Activated CD8-positive, alpha-beta memory T cell treated with anti-CD3 and anti-CD28 coated beads for 48 hours (primary cell): ENCODE measurements at regions not wholly inside any gene's neighbourhood (a gene's known extent, or its start where the extent isn't known, plus 50 kb on each side); places are given as distances from the start of the nearest gene placed in this dataset.
"Not testable (repeated sequence)": the region's sequence is repeated elsewhere in the genome, so short reads cannot be mapped to it uniquely, and the experiment has no call there.

Experiments
- DNase-seq, 3 experiments: peaks; one replicate each; pipeline ENCODE4 v3.0.0-alpha.2; 2020; ENCODE audit warnings: low read depth in 2 of 3, low spot score in 2 of 3

DNA sequence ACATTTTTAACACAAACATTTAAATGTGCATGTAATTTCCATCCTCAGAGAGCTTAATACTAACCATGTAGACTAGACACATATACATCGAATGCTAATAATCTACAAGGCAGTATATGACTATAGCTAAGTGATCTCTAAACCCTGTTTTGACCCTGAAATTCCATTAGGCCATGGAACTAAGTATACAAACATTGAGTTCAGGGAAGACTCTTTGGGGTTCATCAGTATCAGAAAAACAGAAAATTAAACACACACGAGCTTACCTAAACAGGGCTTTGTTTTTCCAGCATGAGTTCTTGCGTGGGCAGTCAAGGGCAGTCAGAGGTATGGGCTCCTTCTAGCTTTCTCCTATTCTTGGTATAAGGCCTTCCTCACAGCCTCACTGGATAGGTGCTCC lies 106.0 kb upstream of the COPS8 start:
- no peak for DNase-seq

DNA sequence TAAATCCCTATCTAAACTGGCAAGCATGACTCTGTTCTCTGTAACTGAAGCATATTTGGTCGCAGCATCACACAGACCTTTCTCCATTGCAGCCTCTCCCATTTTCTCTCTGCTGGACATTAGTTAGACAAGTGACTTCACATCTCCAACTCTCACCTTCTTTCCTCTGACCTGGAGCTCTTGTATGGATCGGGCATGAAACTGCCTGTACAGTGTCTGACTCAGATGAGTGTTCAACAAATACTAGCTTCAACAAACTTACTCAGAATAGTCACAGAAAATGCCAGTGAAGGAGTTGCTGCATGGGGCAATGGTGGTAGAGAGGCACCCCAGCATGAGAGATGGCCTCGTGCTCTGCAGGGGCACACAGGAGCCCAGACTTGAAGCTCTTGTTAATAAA lies 104.7 kb upstream of the COPS8 start:
- DNase-seq: no peak

DNA sequence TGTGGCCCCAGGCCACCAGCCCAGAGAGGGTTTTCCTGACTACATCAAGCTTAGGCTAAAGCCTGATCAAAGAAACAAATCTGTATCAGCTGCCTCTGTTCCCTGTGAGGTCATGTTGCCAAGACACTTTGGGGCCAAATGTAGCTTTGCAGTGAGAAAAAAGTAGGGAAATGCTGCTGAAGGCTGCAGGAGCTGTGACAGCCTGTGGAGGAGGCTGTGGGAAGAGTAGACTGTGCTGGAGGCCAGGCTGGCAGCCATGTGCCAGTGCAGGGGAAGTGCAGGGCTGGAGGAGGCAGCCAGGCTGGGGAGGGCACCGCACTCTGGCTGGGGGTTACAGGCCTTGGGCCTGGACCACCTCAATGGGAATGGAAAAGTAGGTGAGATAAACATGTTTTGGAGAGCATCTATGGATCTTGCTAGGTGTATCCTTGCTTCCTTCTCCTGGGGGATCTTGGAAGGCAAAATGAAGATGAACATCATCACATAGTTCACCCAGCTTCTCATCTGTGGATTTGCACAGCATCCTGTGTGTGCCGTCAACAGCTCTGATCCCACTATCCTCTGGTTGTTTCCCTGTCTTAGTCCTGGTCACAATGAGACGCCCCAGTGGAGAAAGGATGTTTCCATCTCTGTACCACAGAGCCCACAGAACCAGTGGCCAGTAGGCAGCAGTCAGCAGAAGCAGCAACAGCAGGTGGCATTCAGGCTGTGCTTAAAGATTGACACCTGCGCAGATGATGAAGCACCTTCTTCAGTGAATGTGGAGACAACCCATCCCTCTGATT lies 103.8 kb upstream of the COPS8 start:
- DNase-seq: no peak

DNA sequence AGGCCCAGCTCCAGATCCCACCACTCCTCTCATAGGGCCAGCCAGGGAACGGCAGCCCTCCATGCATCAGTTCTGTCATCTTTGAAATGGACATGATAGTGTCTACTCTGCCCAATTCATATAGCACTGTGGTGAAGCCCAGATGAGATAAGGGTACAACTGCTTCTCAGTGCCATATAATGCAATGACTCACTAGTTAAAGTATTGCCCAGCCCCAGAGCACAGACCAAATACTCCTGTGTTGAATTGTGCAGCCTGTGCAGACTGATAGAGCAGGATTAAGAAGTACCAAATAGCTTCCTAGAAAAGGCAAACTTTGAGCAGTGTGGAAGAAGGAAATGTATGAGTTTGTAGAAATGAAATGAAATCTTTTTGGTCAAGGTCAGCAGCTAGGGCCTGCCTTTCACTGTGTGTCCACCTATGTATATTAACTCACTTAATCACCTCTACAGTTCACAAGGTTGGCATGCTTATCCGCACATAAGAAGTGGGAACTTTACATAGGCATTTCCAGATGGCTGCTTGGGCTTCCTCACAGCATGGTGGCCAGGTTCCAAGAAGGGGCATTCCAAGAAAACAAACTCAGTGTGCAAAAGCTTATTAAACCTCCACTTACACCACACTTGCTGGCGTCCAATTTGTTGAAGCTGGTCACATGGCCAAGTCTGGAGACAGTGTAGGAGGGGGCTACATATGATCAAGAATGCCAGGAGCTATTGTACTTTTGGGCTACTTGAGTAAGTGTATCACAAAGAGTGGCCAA lies 102.8 kb upstream of the COPS8 start:
- no peak for DNase-seq

DNA sequence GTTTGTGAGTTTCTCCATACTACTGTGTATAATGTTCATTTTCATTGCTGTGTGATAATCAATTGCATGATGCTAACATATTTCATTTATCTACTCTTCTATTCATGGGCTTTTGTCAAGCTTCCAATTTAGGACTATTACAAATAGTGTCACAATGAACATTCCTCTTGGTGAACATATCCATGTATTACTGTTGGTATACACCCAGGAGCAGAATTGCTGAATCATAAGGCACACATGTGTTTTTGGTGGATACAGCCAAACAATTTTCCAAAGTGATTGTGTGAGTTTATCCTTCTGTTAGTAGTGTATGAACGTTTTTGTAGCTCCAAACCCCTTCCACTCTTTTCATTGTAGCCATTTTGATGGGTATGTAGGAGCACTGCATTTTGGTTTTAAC lies 101.6 kb upstream of the COPS8 start:
- DNase-seq: no peak

DNA sequence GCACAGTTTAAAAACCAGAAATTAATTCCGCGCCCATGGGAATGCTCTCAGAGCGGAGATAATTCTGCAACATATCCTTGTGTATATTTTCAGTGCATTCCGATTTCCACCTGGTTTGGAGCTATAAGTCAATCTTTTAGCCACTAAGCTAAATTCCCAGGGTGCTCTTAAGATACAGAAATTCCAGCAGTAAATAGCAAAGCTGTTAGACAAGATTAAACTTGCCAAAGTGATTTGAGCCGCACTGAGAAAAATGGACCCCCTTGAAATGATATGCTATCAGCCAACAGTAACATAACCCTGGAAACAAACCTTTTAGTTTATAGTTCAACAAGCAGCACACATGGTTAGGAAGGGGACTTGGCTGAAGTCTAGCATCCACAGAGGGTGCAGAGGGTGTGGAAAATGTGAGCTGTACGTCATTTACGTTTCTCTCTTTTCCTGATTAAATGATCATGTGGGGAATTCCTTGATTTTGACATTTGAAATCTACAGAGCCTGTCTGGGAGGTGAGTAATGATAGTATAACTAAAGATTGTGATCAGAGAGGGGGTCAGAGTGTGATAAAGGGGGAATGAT lies 99.8 kb upstream of the COPS8 start:
- no peak for DNase-seq

DNA sequence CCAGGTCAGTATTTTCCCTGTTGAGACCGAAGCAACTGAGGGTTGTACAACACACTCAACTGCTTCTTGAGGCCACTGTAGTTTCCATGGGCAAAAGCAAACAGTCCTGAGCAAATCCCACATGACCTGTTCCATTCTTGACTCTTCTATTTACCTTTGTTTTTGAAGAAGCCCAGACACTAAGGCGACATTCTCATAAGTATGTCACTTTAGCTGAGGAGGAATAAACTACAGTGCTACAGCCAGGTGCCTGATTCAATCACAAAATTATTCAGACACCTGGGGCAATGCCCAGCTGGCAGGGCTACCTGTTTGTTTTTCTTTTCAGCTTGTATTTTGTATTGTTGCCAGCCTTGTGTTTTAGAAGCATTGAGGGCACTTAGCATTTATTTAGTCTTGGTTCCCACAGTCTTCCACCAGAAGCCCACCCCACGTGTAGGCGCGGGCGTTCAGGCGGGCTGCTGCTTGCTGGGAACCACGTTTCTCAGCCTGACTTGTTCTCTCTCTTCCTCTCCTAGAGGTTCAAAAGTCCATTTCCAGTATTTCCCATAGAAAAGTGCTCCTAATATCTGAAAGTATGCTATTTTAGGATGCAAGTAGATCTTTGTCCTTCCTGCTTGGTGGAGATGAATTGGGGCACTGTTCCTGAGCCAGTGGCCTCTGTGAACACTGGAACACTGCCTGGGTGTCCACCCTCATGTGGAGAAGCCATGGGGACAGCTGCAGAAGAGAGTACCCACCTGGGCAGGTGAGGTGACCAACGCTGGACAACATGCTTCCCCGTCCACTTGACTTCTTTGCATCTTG lies 99.0 kb upstream of the COPS8 start:
- no peak for DNase-seq

DNA sequence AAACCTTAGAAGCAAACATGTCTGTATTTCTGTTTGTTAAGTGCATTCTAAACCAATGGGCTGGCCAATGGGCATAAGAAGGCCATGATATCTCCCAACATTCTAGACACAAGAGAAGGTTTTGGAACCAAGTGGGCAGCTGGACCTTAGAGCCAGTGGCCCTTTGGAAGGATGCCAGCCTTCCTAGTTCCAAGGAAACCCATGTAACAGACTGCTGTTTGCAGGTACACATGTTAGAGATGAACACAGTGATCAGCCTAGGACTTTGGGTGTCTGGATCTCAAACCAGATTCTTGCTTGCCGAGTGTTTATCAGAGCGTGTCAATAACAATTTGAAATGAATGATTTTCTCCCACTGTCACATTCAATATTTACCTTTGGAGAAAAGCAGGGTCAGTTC lies 97.5 kb upstream of the COPS8 start:
- DNase-seq: no peak

DNA sequence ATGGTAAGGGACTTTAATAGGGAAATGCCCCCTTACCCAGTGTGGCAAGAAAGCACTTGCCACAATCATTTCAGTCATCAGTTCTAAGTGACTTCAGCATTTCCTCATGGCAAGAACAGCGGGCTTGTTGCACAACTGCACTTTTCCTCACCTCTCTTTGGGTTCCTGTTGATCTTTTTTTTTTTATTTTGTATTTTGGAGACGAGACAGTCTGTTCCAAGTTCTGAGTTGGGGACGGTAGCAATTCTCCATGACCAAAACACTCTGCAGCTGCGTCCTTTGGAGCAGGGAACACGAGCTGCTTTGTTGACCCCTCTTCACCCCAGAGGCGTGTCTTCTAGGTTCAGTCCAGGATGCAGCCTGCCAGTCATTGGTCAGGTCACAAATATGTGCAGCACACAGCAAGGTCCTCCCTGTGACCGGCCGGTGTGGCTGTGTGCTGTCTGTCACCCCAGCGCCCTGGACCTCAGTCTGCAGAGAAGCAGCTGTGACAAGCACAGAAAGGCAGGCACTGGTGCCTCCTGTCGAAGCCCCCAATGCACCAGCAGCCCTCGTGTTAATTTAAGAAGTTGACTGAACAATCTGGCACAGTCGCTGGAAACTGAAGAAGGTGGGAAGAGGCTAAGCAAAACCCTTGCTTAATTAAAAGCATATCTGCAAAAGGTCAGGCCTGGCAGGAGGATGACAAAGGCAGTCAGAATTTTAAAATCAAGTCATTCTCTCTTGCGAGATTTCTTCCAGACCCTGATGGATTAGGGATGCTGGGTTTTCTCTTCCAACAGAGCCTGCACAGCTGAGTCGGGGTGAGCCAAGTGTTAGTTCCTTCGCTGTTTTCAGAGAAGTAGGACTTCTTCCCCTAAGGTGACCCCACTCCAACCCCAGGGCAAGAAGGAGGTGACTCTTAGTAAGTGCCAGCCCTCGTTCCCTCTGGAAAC lies 96.7 kb upstream of the COPS8 start:
- no peak for DNase-seq

DNA sequence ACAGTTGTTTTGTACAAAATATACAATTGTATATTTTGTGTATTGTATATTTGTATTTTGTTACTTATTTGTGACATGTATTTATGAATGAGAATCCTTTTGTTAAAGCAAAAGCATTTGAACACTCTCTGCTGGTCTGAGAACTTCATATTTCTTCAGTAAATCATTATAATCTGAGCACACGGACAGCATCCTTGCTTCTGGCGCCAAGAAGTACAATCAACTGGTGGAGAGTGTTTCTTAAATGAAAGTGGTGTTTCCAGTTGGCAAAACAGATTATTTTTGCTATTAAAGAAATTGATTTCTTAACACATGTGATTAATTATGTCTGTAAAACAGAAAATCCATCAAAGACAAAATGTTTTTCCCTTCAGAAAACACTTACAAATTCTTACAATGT lies 95.1 kb upstream of the COPS8 start:
- no peak for DNase-seq

DNA sequence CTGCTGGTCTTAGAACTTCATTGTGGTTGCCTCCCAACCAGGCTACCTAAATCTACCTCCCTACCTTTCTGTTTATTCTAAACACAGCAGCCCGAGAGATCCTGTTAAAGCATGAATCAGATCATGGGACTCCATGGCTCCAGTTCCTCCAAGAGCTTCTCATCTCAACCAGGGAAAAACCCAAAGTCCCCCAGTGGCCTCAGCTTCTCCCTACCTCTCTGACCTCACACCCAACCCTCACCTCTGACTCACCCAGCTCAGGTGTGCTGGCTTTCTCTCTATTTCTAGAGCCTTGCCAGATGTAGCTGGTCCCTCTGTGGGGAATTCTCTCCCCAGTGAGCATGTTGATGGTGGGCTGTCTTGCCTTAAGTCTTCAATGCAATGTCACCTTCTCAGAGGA lies 93.8 kb upstream of the COPS8 start:
- DNase-seq: no peak

DNA sequence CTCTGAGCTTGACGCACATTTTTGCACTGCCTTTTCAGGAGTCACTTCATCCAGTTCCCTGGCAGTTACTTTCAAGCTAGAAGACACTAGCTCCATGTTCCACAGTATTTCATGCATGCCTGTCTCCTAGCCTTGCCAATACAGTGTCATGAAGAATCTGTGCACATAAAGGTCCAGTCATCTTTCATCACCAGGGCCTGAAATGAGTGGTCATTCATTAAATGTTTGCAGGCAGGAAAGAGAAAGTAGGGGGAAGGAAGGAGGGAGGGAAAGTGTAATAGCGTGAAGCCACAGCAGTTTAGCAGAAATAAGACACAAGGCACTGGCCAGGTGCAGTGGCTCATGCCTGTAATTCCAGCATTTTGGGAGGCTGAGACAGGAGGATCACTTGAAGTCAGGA lies 92.4 kb upstream of the COPS8 start:
- no peak for DNase-seq

DNA sequence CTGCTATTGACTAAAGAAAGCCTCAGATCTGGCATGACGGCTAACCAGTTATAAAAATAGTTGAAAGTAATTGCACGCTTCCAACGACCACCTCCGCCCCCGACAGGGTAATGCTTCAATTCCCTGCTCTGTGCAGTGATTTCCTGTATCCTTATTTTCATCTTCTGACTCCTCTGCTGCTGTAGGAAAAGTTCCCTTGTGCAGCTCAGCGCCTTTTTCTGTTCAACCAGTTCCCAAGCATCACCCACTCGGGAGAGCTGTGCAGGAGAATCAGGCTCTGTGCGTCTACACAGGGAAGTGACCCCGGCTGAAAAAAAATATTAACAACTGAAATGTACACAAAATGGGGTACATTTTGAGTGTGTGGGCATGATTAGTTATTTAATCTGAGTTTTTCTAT lies 91.3 kb upstream of the COPS8 start:
- DNase-seq: no peak

DNA sequence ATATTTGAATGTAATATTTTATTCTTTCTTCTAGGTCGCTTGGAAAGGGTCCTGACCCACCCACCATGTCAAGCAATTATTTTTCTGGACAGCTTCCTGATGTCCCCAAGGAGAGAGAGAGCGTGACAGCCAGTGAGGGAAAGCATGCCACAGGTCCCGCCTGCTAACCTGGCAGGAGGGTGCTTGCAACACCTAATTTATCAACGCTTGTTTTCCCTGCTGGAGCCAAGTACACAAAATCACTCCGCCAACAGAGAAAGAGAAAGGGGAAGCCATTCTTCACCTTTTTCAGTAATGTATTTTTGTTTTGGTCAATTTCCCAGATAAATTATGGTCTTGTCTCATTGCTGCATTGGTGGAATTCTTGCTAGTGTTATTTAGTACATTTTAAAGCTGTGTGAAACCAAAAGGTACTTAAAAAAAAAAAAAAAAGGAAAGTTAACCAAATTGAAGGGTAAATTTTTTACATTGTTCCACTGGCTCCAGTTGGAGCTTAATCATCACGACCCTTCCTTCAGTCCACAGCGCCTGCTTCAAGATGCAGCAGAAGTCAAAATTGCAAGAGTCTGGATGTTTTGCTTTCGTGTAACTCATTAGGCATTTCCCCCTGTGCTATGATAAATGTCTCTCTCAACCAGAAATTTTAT lies 88.5 kb upstream of the COPS8 start:
- DNase-seq: no peak

DNA sequence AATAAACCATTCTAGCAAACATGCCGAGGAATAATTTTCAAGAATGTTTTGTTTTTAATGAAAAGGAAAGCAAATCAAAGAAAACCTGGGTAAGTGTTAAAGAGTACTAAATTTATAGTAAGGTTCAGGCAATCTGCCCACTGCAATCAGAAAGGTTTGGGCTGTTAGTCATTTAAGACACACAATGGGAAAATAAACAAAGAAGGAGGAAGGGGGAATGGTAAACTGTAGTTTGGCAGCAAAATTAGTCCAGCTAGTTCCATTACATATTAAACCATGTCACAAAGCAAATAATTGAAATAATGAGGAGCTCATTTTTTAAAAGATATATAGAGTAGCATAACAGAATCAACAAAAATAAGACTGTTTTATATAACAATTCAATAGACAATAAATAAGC lies 87.5 kb upstream of the COPS8 start:
- no peak for DNase-seq

DNA sequence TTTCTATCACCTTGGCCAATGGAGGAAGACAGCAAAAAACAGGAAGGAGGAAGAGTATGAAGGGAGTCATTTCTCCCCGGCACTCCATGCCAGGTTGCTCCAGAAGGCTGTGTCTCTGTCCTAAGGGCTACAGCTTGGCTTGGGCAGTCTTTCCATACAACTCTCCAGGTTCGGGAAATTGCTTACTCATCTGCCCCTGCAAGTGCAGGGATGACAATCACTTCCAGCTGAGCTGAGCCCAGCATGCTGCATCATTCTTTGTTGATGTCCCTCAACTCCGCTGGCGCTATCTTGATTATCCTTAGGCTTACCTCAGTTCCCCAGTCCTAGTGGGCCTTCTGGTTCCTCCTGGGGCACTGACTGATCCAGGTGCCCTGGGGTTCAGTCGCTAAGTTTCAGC lies 86.9 kb upstream of the COPS8 start:
- DNase-seq: no peak

DNA sequence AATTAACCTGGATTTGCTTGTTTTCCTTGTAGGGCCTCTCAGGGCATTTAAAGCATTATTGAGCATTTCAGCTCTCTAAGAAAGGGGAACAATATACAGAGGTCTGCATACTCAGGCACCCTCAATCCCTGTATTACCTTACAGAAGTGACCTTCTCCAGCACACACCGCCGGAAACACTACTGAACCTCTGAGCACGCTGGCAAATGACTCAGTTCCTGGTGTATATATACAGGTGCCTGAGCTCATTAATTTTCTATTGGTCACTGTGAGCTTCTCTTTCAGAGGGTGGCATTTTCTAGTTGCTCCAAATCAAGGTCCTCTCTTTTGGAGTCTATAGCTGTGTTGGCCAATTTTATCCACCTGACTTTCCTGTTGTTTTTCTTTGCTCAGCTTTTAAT lies 85.2 kb upstream of the COPS8 start:
- DNase-seq: no peak

DNA sequence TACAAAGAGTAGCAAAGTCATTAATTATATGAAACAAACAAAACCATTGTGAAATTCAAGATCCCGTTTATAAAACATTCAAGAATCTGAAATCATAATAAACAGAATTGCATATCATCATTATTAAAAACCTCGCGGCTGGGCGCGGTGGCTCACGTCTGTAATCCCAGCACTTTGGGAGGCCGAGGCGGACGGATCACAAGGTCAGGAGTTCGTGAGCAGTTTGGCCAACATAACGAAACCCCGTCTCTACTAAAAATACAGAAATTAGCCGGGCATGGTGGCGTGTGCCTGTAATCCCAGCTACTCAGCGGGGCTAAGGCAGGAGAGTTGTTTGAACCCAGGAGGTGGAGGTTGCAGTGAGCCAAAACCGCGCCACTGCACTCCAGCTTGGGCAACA lies 80.3 kb upstream of the COPS8 start:
- not testable (repeated sequence) for DNase-seq

DNA sequence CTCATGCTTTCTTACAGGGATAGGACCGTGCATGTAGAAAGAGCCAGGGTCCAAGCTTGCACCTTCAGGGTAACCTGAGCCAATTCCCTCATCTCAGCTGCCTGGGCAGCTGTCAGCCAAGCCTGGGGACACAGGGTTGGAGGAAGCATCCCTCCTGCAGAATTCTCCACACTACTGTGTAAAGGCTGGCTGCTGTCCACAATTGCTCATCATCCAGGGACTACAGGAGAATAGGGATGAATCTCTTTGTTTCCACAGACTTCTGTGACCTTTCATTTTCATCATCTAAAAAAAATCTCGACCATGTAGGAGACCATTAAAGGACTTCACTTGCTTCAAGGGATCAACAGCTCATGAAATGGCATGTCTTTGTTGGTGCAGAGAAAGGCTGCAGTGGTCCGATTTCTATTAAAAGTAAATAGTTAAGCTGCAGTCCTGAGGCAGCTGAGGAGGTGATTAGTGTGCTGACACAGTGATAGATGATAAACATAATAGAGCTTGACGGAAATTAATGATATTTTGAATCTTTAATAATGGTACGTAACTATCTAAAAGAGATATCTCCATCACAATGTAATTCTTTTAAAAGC lies 74.4 kb upstream of the COPS8 start:
- DNase-seq: no peak

DNA sequence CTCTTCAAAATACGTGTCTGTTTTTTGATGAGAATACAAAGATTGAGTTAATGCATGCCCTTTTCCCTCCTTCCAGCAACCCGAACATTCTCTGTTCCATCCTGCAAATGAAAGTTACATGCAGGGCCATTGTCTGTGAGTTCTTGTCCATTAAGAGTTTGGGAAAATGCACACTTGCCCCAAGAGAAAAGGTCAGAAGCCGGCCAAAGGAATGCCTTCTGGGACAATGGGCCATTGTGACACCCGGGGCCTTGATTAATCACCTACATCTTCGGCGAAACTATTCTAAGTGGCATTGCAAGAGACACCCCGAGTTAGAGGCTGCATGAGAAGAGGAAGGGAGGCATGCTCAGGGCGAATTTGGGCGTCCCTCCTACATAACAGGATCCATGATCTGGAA lies 73.7 kb upstream of the COPS8 start:
- no peak for DNase-seq
